HG03097 (cell line): ENCODE measurements at regions not wholly inside any gene's neighbourhood (a gene's known extent, or its start where the extent isn't known, plus 50 kb on each side); places are given as distances from the start of the nearest gene placed in this dataset.
"Not testable (repeated sequence)": the region's sequence is repeated elsewhere in the genome, so short reads cannot be mapped to it uniquely, and the experiment has no call there.

Source experiments
- ATAC-seq: cut with Tn5 transposase; IDR thresholded peaks from one replicate; pipeline ENCODE4 v1.9.1; 2021; ENCODE audit not compliant: unreplicated experiment, low FRiP score

- no peak for ATAC-seq
These were observed 565.1 kb upstream of the CCDC179 start for GRCh38 chr11:23425381-23425780.

- ATAC-seq, result no peak
These were observed 569.3 kb upstream of the CCDC179 start for GRCh38 chr11:23429569-23429968.

GRCh38 chr11:23453522-23453921 lies 593.2 kb upstream of the CCDC179 start:
- no peak for ATAC-seq

GRCh38 chr11:23455321-23455891 lies 595.1 kb upstream of the CCDC179 start:
- ATAC-seq, result no peak

DNA sequence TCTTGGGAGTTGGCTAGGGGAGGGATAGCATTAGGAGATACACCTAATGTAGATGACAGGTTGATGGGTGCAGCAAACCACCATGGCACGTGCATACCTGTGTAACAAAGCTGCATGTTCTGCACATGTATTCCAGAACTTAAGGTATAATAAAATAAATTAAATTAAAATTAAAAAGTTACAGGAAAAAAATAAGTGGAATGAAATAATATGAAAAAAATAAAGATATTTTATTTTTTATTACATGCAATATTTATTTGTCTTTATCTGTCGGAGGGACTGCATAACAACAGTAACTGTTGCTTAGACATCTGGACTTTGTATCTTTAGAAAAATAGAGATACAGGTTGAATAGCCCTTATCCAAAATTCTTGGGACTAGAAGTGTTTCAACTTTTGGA lies 597.4 kb upstream of the CCDC179 start:
- no peak for ATAC-seq

DNA sequence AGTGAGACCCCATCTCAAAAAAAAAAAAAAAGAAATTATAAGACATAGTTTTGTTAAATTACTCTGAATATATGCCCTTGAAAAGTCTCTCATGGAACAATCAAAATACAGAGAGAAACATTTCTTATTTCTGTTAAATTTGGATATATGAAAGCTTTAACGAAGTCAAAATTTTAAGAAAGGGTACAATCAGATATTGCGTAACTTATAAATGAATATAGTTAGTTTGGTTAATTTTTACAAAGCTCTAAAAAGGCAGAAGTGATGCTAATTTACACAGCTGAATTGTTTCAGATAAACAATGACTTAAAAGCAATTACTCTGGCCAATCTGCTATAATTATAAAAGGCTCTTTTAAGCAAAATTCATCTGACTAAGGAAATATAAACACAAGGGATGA lies 611.6 kb upstream of the CCDC179 start:
- no peak for ATAC-seq

- no peak for ATAC-seq
These were observed 613.5 kb upstream of the CCDC179 start for GRCh38 chr11:23473782-23474181.

- no peak for ATAC-seq
These were observed 620.5 kb upstream of the CCDC179 start for GRCh38 chr11:23480736-23481135.

DNA sequence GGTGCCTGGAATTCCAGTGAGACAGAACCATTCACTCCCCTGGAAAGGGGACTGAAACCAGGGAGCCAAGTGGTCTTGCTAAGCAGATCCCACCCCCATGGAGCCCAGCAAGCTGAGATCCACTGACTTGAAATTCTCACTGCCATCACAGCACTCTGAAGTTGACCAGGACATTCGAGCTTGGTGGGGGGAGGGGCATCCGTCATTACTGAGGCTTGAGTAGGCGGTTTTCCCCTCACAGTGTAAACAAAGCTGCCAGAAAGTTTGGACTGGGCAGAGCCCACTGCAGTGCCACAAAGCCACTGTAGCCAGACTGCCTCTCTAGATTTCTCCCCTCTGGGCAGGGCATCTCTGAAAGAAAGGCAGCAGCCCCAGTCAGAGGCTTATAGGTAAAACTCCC lies 623.9 kb upstream of the CCDC179 start:
- ATAC-seq, result not testable (repeated sequence)

DNA sequence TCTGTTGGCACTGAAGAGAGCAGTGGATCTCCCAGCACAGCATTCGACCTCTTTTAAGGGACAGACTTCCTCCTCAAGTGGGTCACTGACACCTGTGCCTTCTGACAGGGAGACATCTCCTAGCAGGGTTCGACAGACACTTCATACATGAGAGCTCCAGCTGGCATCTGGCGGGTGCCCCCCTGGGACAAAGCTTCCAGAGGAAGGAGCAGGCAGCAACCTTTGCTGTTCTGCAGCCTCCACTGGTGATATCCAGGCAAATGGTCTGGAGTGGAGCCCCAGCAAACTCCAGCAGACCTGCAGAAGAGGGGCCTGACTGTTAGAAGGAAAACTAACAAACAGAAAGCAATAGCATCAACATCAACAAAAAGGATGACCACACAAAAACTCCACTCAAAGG lies 624.3 kb upstream of the CCDC179 start:
- ATAC-seq, result not testable (repeated sequence)

GRCh38 chr11:23490557-23491235 lies 630.4 kb upstream of the CCDC179 start:
- ATAC-seq, result no peak

DNA sequence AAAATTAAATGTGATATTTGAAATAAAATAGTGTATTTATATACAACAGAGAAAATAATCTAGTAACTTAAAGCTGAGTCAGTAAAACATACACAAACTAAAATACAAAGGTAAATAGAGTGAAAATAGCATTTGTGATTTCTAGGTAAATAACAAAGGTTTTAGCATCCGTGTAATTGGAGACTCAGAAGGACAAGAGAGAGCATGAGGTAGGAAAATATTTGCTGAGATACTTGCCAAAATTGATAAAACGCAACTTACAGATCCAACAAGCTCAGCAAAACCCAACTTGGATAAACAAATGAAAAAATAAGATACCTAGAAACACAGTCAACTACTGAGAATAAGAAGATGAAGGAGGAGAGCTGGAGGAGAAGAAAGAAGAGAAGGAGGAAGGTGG lies 634.7 kb upstream of the CCDC179 start:
- no peak for ATAC-seq

- ATAC-seq, result no peak
These were observed 636.1 kb upstream of the CCDC179 start for GRCh38 chr11:23496340-23496739.

GRCh38 chr11:23497040-23497439 lies 636.8 kb upstream of the CCDC179 start:
- ATAC-seq, result no peak

- no peak for ATAC-seq
These were observed 642.1 kb upstream of the CCDC179 start for GRCh38 chr11:23502389-23502788.

GRCh38 chr11:23502826-23503225 lies 642.6 kb upstream of the CCDC179 start:
- ATAC-seq, result no peak

DNA sequence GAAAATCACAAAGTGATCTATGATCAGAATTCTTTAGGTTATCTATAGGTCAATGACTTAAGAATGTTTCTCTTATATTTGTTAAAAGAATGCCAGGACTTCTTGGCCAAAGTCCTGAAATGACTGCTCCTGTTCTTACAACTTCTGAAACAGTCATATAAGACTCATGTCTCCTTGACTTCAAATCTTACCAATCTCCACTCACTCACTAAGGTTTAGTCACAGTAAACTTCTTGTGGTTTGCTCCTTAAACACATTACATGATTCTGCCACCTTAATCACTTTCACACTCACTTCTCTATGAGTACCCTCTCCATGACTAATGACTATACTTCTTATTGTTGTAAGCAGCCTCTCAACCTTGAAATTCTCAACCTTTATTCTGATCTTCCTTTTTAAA lies 648.7 kb upstream of the CCDC179 start:
- no peak for ATAC-seq

GRCh38 chr11:23509821-23510220 lies 649.5 kb upstream of the CCDC179 start:
- no peak for ATAC-seq

DNA sequence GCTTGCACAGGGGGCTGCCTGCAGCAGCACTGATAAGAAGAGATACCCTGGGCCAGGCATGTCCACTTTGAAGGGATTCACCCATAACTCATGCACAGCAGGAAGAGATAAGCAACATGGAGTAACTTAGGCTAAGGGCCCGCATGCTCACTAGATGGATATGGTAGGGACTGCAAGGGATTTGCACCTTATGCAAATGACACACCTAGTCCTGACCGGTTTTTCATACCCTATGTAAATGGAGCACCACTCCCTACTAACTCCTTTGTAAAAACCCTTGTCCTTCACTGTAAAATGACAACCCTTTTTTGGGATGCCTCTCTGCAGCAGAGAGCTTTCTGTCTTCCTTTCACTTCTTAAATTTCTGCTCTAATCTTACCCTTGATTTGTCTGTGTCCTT lies 658.9 kb upstream of the CCDC179 start:
- no peak for ATAC-seq

- no peak for ATAC-seq
These were observed 660.1 kb upstream of the CCDC179 start for GRCh38 chr11:23520226-23520960.

GRCh38 chr11:23536907-23537306 lies 676.6 kb upstream of the CCDC179 start:
- no peak for ATAC-seq

- ATAC-seq, result no peak
These were observed 679.3 kb upstream of the CCDC179 start for GRCh38 chr11:23539556-23539955.
